WI38 (cell line): ENCODE measurements at regions not wholly inside any gene's neighbourhood (a gene's known extent, or its start where the extent isn't known, plus 50 kb on each side); places are given as distances from the start of the nearest gene placed in this dataset.

ENCODE experiments used
- H3K4me3 ChIP-seq: 2 replicates; pipeline ENCODE4 v1.5.1; 2011; ENCODE audit warnings: low read depth, mild to moderate bottlenecking, control low read depth, low read length
- CTCF ChIP-seq: IDR thresholded peaks from 2 replicates; pipeline ENCODE4 v1.5.1; 2012; ENCODE audit warnings: low read depth, mild to moderate bottlenecking, control low read depth, low read length

GRCh38 chr3:176430244-176431037 lies 766.8 kb downstream of the TBL1XR1 start:
- peak; percentile 30; the same call in 1 of the 2 replicates for TF ChIP-seq CTCF
- H3K4me3 ChIP-seq: no peak overlapping the region

- TF ChIP-seq CTCF: no peak
- H3K4me3 ChIP-seq: no peak overlapping the region
Observed at GRCh38 chr3:176428552-176428951, 768.7 kb downstream of the TBL1XR1 start.

GRCh38 chr3:176426371-176426770 lies 770.9 kb downstream of the TBL1XR1 start:
- TF ChIP-seq CTCF: no peak
- no peak overlapping the region for H3K4me3 ChIP-seq

- TF ChIP-seq CTCF: no peak
- H3K4me3 ChIP-seq: no peak overlapping the region
Observed at GRCh38 chr3:176416870-176417269, 780.4 kb downstream of the TBL1XR1 start.

GRCh38 chr3:176415661-176416295 lies 781.5 kb downstream of the TBL1XR1 start:
- no peak for TF ChIP-seq CTCF
- H3K4me3 ChIP-seq: no peak overlapping the region

GRCh38 chr3:176412771-176413170 lies 784.5 kb downstream of the TBL1XR1 start:
- no peak overlapping the region for H3K4me3 ChIP-seq
- TF ChIP-seq CTCF: no peak

- TF ChIP-seq CTCF: no peak
- H3K4me3 ChIP-seq: no peak overlapping the region
Observed at GRCh38 chr3:176403531-176403930, 793.8 kb downstream of the TBL1XR1 start.
